Suprapubic skin (tissue), 4 donors: ENCODE measurements at regions not wholly inside any gene's neighbourhood (a gene's known extent, or its start where the extent isn't known, plus 50 kb on each side); places are given as distances from the start of the nearest gene placed in this dataset.

Experiments used
- DNase-seq, 2 donors: peaks; one replicate each; pipeline ENCODE4 v3.0.0-alpha.2; 2019; ENCODE audit warnings: low spot score in 2 of 2
- H3K27ac ChIP-seq: fragments of 200-600 bp; sonication (generic); one replicate; pipeline ENCODE4 v1.5.1; 2019
- H3K27me3 ChIP-seq: fragments of 200-600 bp; sonication (generic); one replicate; pipeline ENCODE4 v1.5.1; 2019
- H3K36me3 ChIP-seq: fragments of 200-600 bp; sonication (generic); one replicate; pipeline ENCODE4 v1.5.1; 2019
- H3K4me1 ChIP-seq: fragments of 200-600 bp; sonication (generic); one replicate; pipeline ENCODE4 v1.5.1; 2019
- H3K4me3 ChIP-seq: fragments of 200-600 bp; sonication (generic); one replicate; pipeline ENCODE4 v1.5.1; 2019; ENCODE audit warnings: mild to moderate bottlenecking
- H3K9me3 ChIP-seq: fragments of 200-600 bp; sonication (generic); one replicate; pipeline ENCODE4 v1.5.1; 2019
- CTCF ChIP-seq, 2 donors: fragments of 200-600 bp in 1 of 2; fragments of 450-650 bp in 1 of 2; sonication (generic) in 1 of 2; IDR thresholded peaks; one replicate each; pipeline ENCODE4 v1.5.1; 2016 to 2019; ENCODE audit warnings: antibody characterized with exemption in 2 of 2, mild to moderate bottlenecking in 1 of 2, moderate library complexity in 1 of 2
- EP300 ChIP-seq: sonication (generic); formaldehyde crosslinking; IDR thresholded peaks from one replicate; pipeline ENCODE4 v1.6.1; 2017; ENCODE audit warnings: antibody characterized with exemption
- POLR2A ChIP-seq, 2 donors: fragments of 450-650 bp; IDR thresholded peaks; one replicate each; pipeline ENCODE4 v1.6.1; 2017; ENCODE audit warnings: antibody characterized with exemption in 2 of 2, mild to moderate bottlenecking in 2 of 2, moderate library complexity in 2 of 2
- POLR2AphosphoS5 ChIP-seq, 3 donors: sonication (generic); formaldehyde crosslinking; IDR thresholded peaks; one replicate each; pipeline ENCODE4 v1.6.1; 2017; ENCODE audit warnings: antibody characterized with exemption in 3 of 3
- WGBS: methylation state at CpG from one replicate; pipeline ENCODE4 v1.1.5; 2018; 5-methylcytosine and 5-hydroxymethylcytosine counted together

GRCh38 chr12:77578466-77579220, 252.1 kb upstream of the NAV3 start:
- Histone ChIP-seq H3K4me1 (no peaks in the 10 kb centered on the region), H3K36me3 (no peaks in the 10 kb centered on the region), H3K27ac (no peak overlapping the region), H3K9me3 (no peaks in the 10 kb centered on the region), H3K4me3 (no peak overlapping the region), H3K27me3 (no peaks in the 10 kb centered on the region)
- TF ChIP-seq POLR2AphosphoS5 (IDR thresholded peaks at IDR 0.05) (no peak), POLR2A (IDR thresholded peaks at IDR 0.05) (no peak), CTCF (IDR thresholded peaks at IDR 0.05) (no peak)
- no peak for DNase-seq
- 67% methylated on average over 4 of the region's 4 CpGs for WGBS

- Histone ChIP-seq H3K27ac (no peak overlapping the region), H3K36me3 (no peaks in the 10 kb centered on the region), H3K9me3 (no peaks in the 10 kb centered on the region), H3K4me3 (no peak overlapping the region), H3K4me1 (no peaks in the 10 kb centered on the region), H3K27me3 (no peaks in the 10 kb centered on the region)
- no peak for TF ChIP-seq POLR2AphosphoS5 (IDR thresholded peaks at IDR 0.05)
- no peak for TF ChIP-seq POLR2A (IDR thresholded peaks at IDR 0.05)
- TF ChIP-seq EP300, result no peak
- no peak for TF ChIP-seq CTCF (IDR thresholded peaks at IDR 0.05)
- no peak for DNase-seq
- 73% methylated on average over 1 of the region's 1 CpG for WGBS
Observed at GRCh38 chr12:77577791-77578190, 252.9 kb upstream of the NAV3 start.

- Histone ChIP-seq H3K36me3 (no peaks in the 10 kb centered on the region), H3K9me3 (no peaks in the 10 kb centered on the region), H3K27ac (no peak overlapping the region), H3K4me1 (no peaks in the 10 kb centered on the region), H3K4me3 (no peak overlapping the region), H3K27me3 (no peaks in the 10 kb centered on the region)
- no peak for TF ChIP-seq EP300
- 35% methylated on average over 2 of the region's 2 CpGs for WGBS
- DNase-seq, result no peak
Observed at GRCh38 chr12:77575376-77575919, 255.2 kb upstream of the NAV3 start.

GRCh38 chr12:77572371-77572770, 258.3 kb upstream of the NAV3 start:
- TF ChIP-seq CTCF (IDR thresholded peaks at IDR 0.05), result no peak
- no peak for TF ChIP-seq POLR2A (IDR thresholded peaks at IDR 0.05)
- no peak for TF ChIP-seq POLR2AphosphoS5 (IDR thresholded peaks at IDR 0.05)
- no peak for TF ChIP-seq EP300
- no peaks in the 10 kb centered on the region for H3K9me3 ChIP-seq

GRCh38 chr12:77571768-77572167, 258.9 kb upstream of the NAV3 start:
- TF ChIP-seq EP300 (no peak), POLR2A (IDR thresholded peaks at IDR 0.05) (no peak), CTCF (IDR thresholded peaks at IDR 0.05) (no peak), POLR2AphosphoS5 (IDR thresholded peaks at IDR 0.05) (no peak)
- Histone ChIP-seq H3K9me3 (no peaks in the 10 kb centered on the region), H3K4me3 (no peak overlapping the region), H3K27ac (no peak overlapping the region), H3K27me3 (no peaks in the 10 kb centered on the region), H3K4me1 (no peaks in the 10 kb centered on the region), H3K36me3 (no peaks in the 10 kb centered on the region)
- 88% methylated on average over 7 of the region's 7 CpGs for WGBS
- DNase-seq, result no peak

More at GRCh38 chr12:77572371-77572770, 258.3 kb upstream of the NAV3 start:
- 83% methylated on average over 3 of the region's 3 CpGs for WGBS
- Histone ChIP-seq H3K36me3 (no peaks in the 10 kb centered on the region), H3K27ac (no peak overlapping the region), H3K27me3 (no peaks in the 10 kb centered on the region), H3K4me3 (no peak overlapping the region), H3K4me1 (no peaks in the 10 kb centered on the region)
- DNase-seq, result no peak
